ENCODE measurements at regions not wholly inside any gene's neighbourhood (a gene's known extent, or its start where the extent isn't known, plus 50 kb on each side); places are given as distances from the start of the nearest gene placed in this dataset.

- no peak for DNase-seq (ENCODE audit: low spot score)
- no peak for TF ChIP-seq CTCF (IDR thresholded peaks at IDR 0.05; ENCODE audit: borderline replicate concordance, control extremely low read depth, extremely low read depth, insufficient read depth, missing control alignments)
- in situ Hi-C loops (cut with MboI; ENCODE audit: low sequenced_read_pairs, unreplicated experiment), result no loop called here
These were observed 257.1 kb upstream of the ACTRT1 start for GRCh38 chrX:128309311-128309710.

GRCh38 chrX:128294198-128294597 is 242.0 kb upstream of the ACTRT1 start:
- TF ChIP-seq CTCF (IDR thresholded peaks at IDR 0.05; ENCODE audit: borderline replicate concordance, control extremely low read depth, extremely low read depth, insufficient read depth, missing control alignments), result no peak
- in situ Hi-C loops (cut with MboI; ENCODE audit: low sequenced_read_pairs, unreplicated experiment), result no loop called here
- no peak for DNase-seq (ENCODE audit: low spot score)

- no peak for TF ChIP-seq CTCF (IDR thresholded peaks at IDR 0.05; ENCODE audit: borderline replicate concordance, control extremely low read depth, extremely low read depth, insufficient read depth, missing control alignments)
- in situ Hi-C loops (cut with MboI; ENCODE audit: low sequenced_read_pairs, unreplicated experiment), result no loop called here
These were observed 235.5 kb upstream of the ACTRT1 start for GRCh38 chrX:128287693-128288092.

GRCh38 chrX:128250621-128251020 is 198.4 kb upstream of the ACTRT1 start:
- DNase-seq (ENCODE audit: low spot score), result no peak
- in situ Hi-C loops (cut with MboI; ENCODE audit: low sequenced_read_pairs, unreplicated experiment), result no loop called here
- no peak for TF ChIP-seq CTCF (IDR thresholded peaks at IDR 0.05; ENCODE audit: borderline replicate concordance, control extremely low read depth, extremely low read depth, insufficient read depth, missing control alignments)

More at GRCh38 chrX:128287693-128288092, 235.5 kb upstream of the ACTRT1 start:
- no peak for DNase-seq (ENCODE audit: low spot score)

GRCh38 chrX:128216364-128216763 is 164.2 kb upstream of the ACTRT1 start:
- in situ Hi-C loops (cut with MboI; ENCODE audit: low sequenced_read_pairs, unreplicated experiment), result no loop called here
- DNase-seq (ENCODE audit: low spot score), result no peak
- TF ChIP-seq CTCF (IDR thresholded peaks at IDR 0.05; ENCODE audit: borderline replicate concordance, control extremely low read depth, extremely low read depth, insufficient read depth, missing control alignments), result no peak

- TF ChIP-seq CTCF (IDR thresholded peaks at IDR 0.05; ENCODE audit: borderline replicate concordance, control extremely low read depth, extremely low read depth, insufficient read depth, missing control alignments), result no peak
- DNase-seq (ENCODE audit: low spot score), result no peak
- in situ Hi-C loops (cut with MboI; ENCODE audit: low sequenced_read_pairs, unreplicated experiment), result no loop called here
These were observed 113.7 kb upstream of the ACTRT1 start for GRCh38 chrX:128165884-128166408.

GRCh38 chrX:128156204-128156603 is 104.0 kb upstream of the ACTRT1 start:
- no peak for TF ChIP-seq CTCF (IDR thresholded peaks at IDR 0.05; ENCODE audit: borderline replicate concordance, control extremely low read depth, extremely low read depth, insufficient read depth, missing control alignments)

More at GRCh38 chrX:128156204-128156603, 104.0 kb upstream of the ACTRT1 start:
- in situ Hi-C loops (cut with MboI; ENCODE audit: low sequenced_read_pairs, unreplicated experiment), result no loop called here
- DNase-seq (ENCODE audit: low spot score), result no peak

Data from GM13976 (cell line).